HUES6 (cell line): ENCODE measurements at regions not wholly inside any gene's neighbourhood (a gene's known extent, or its start where the extent isn't known, plus 50 kb on each side); places are given as distances from the start of the nearest gene placed in this dataset.

Experiments used
- H3K27ac ChIP-seq: 2 replicates; pipeline ENCODE4 v1.7.0; 2013; ENCODE audit warnings: low read depth, mild to moderate bottlenecking, low read length, inconsistent platforms
- H3K27me3 ChIP-seq: 2 replicates; pipeline ENCODE4 v1.6.1; 2013; ENCODE audit warnings: low read length; ENCODE audit not compliant: control insufficient read depth, insufficient read depth
- H3K36me3 ChIP-seq: 2 replicates; pipeline ENCODE4 v1.6.1; 2013; ENCODE audit warnings: low read length; ENCODE audit not compliant: control insufficient read depth, insufficient read depth
- H3K4me1 ChIP-seq: 2 replicates; pipeline ENCODE4 v1.6.1; 2013; ENCODE audit warnings: low read length; ENCODE audit not compliant: control insufficient read depth, insufficient read depth
- H3K4me3 ChIP-seq: 2 replicates; pipeline ENCODE4 v1.5.1; 2013; ENCODE audit warnings: low read depth, low read length
- H3K9ac ChIP-seq: one replicate; pipeline ENCODE4 v1.6.1; 2013; ENCODE audit warnings: mild to moderate bottlenecking, low read length
- H3K9me3 ChIP-seq: 2 replicates; pipeline ENCODE4 v1.6.1; 2013; ENCODE audit warnings: low read depth, low read length; ENCODE audit not compliant: control insufficient read depth, insufficient read depth

- Histone ChIP-seq H3K4me3 (no peak overlapping the region), H3K9ac (no peak overlapping the region), H3K27ac (no peak overlapping the region), H3K27me3 (no peaks in the 10 kb centered on the region), H3K4me1 (no peaks in the 10 kb centered on the region), H3K9me3 (no peaks in the 10 kb centered on the region), H3K36me3 (no peaks in the 10 kb centered on the region)
Observed at GRCh38 chr6:90997076-90997475, 410.2 kb upstream of the MAP3K7 start.

- Histone ChIP-seq H3K27ac (no peak overlapping the region), H3K4me3 (no peak overlapping the region), H3K9me3 (no peaks in the 10 kb centered on the region), H3K9ac (no peak overlapping the region), H3K27me3 (no peaks in the 10 kb centered on the region), H3K36me3 (no peaks in the 10 kb centered on the region), H3K4me1 (no peaks in the 10 kb centered on the region)
Observed at GRCh38 chr6:90993770-90994169, 406.9 kb upstream of the MAP3K7 start.

- Histone ChIP-seq H3K4me1 (no peaks in the 10 kb centered on the region), H3K36me3 (no peaks in the 10 kb centered on the region), H3K27ac (no peak overlapping the region), H3K27me3 (no peaks in the 10 kb centered on the region), H3K9ac (no peak overlapping the region), H3K4me3 (no peak overlapping the region), H3K9me3 (no peaks in the 10 kb centered on the region)
Observed at GRCh38 chr6:90989763-90990162, 402.9 kb upstream of the MAP3K7 start.

- no peak overlapping the region for H3K27ac ChIP-seq
- H3K4me1 ChIP-seq: peaks cover 9% of the 10 kb centered on the region; the same call in 1 of the 2 replicates
- no peaks in the 10 kb centered on the region for H3K27me3 ChIP-seq
- no peak overlapping the region for H3K4me3 ChIP-seq
- H3K9ac ChIP-seq: no peak overlapping the region
- no peaks in the 10 kb centered on the region for H3K36me3 ChIP-seq
- no peaks in the 10 kb centered on the region for H3K9me3 ChIP-seq
Observed at GRCh38 chr6:90984066-90984465, 397.2 kb upstream of the MAP3K7 start.

GRCh38 chr6:90983462-90983861, 396.6 kb upstream of the MAP3K7 start:
- H3K36me3 ChIP-seq: no peaks in the 10 kb centered on the region
- H3K27me3 ChIP-seq: no peaks in the 10 kb centered on the region
- peaks cover 9% of the 10 kb centered on the region; the same call in 1 of the 2 replicates for H3K4me1 ChIP-seq
- no peak overlapping the region for H3K27ac ChIP-seq
- H3K9ac ChIP-seq: no peak overlapping the region
- H3K9me3 ChIP-seq: no peaks in the 10 kb centered on the region
- no peak overlapping the region for H3K4me3 ChIP-seq

- Histone ChIP-seq H3K36me3 (no peaks in the 10 kb centered on the region), H3K9ac (no peak overlapping the region), H3K9me3 (no peaks in the 10 kb centered on the region), H3K27ac (no peak overlapping the region), H3K27me3 (no peaks in the 10 kb centered on the region), H3K4me1 (peaks cover 9% of the 10 kb centered on the region; the same call in 1 of the 2 replicates), H3K4me3 (no peak overlapping the region)
Observed at GRCh38 chr6:90982581-90982980, 395.7 kb upstream of the MAP3K7 start.

GRCh38 chr6:90982051-90982450, 395.2 kb upstream of the MAP3K7 start:
- H3K27ac ChIP-seq: no peak overlapping the region
- no peaks in the 10 kb centered on the region for H3K36me3 ChIP-seq
- no peak overlapping the region for H3K9ac ChIP-seq
- H3K4me1 ChIP-seq: peaks cover 9% of the 10 kb centered on the region; the same call in 1 of the 2 replicates
- no peak overlapping the region for H3K4me3 ChIP-seq
- no peaks in the 10 kb centered on the region for H3K9me3 ChIP-seq
- H3K27me3 ChIP-seq: no peaks in the 10 kb centered on the region

GRCh38 chr6:90978046-90978445, 391.2 kb upstream of the MAP3K7 start:
- no peaks in the 10 kb centered on the region for H3K9me3 ChIP-seq
- no peak overlapping the region for H3K27ac ChIP-seq
- H3K4me3 ChIP-seq: no peak overlapping the region
- H3K27me3 ChIP-seq: no peaks in the 10 kb centered on the region
- H3K36me3 ChIP-seq: no peaks in the 10 kb centered on the region
- H3K4me1 ChIP-seq: no peaks in the 10 kb centered on the region
- no peak overlapping the region for H3K9ac ChIP-seq

GRCh38 chr6:90977513-90977912, 390.6 kb upstream of the MAP3K7 start:
- Histone ChIP-seq H3K4me3 (no peak overlapping the region), H3K27me3 (no peaks in the 10 kb centered on the region)

GRCh38 chr6:90976341-90976740, 389.5 kb upstream of the MAP3K7 start:
- Histone ChIP-seq H3K9ac (no peak overlapping the region), H3K36me3 (no peaks in the 10 kb centered on the region), H3K27me3 (no peaks in the 10 kb centered on the region), H3K27ac (no peak overlapping the region), H3K4me1 (peaks cover 8% of the 10 kb centered on the region; the same call in 1 of the 2 replicates), H3K4me3 (no peak overlapping the region), H3K9me3 (no peaks in the 10 kb centered on the region)

More at GRCh38 chr6:90977513-90977912, 390.6 kb upstream of the MAP3K7 start:
- no peaks in the 10 kb centered on the region for H3K4me1 ChIP-seq
- H3K9me3 ChIP-seq: no peaks in the 10 kb centered on the region
- H3K36me3 ChIP-seq: no peaks in the 10 kb centered on the region
- no peak overlapping the region for H3K27ac ChIP-seq
- H3K9ac ChIP-seq: no peak overlapping the region

GRCh38 chr6:90975741-90976140, 388.9 kb upstream of the MAP3K7 start:
- Histone ChIP-seq H3K27me3 (no peaks in the 10 kb centered on the region), H3K9me3 (no peaks in the 10 kb centered on the region), H3K27ac (no peak overlapping the region), H3K4me3 (no peak overlapping the region), H3K9ac (no peak overlapping the region), H3K4me1 (peaks cover 12% of the 10 kb centered on the region; the same call in 1 of the 2 replicates), H3K36me3 (no peaks in the 10 kb centered on the region)

GRCh38 chr6:90973188-90973587, 386.3 kb upstream of the MAP3K7 start:
- no peaks in the 10 kb centered on the region for H3K36me3 ChIP-seq
- H3K27me3 ChIP-seq: no peaks in the 10 kb centered on the region
- H3K27ac ChIP-seq: no peak overlapping the region
- H3K4me3 ChIP-seq: no peak overlapping the region
- H3K4me1 ChIP-seq: peaks cover 12% of the 10 kb centered on the region; the same call in 1 of the 2 replicates
- no peaks in the 10 kb centered on the region for H3K9me3 ChIP-seq
- H3K9ac ChIP-seq: no peak overlapping the region
